ENCODE measurements at regions not wholly inside any gene's neighbourhood (a gene's known extent, or its start where the extent isn't known, plus 50 kb on each side); places are given as distances from the start of the nearest gene placed in this dataset.

- H3K36me3 ChIP-seq = no peaks in the 10 kb centered on the region
- intact Hi-C loops (cut with DNase I) = loop anchor here in 1 of 10 donors (10.0 kb wide), 1 partner anchor 90 kb away; no protein-coding TSS in a partner anchor
- ATAC-seq (no peak), DNase-seq (no peak)
- no peak for TF ChIP-seq CTCF (IDR thresholded peaks at IDR 0.05)
- 68 to 74% (median 72%) methylated on average over 2 of the region's 2 CpGs for WGBS, 4 donors
- H3K9me3 ChIP-seq = peaks cover 0 to 5% (median 0%) of the 10 kb centered on the region in 12 donors
- H3K4me1 ChIP-seq = peaks cover 0 to 8% (median 0%) of the 10 kb centered on the region in 12 donors
- H3K27me3 ChIP-seq = no peaks in the 10 kb centered on the region
- no peak overlapping the region for H3K27ac ChIP-seq
- no peak overlapping the region for H3K4me3 ChIP-seq
Observed at GRCh38 chr6:82084324-82084920, 163.1 kb downstream of the IBTK start.

- Histone ChIP-seq H3K36me3 (no peaks in the 10 kb centered on the region), H3K4me1 (peaks cover 0 to 6% (median 0%) of the 10 kb centered on the region in 12 donors), H3K27ac (no peak overlapping the region), H3K27me3 (no peaks in the 10 kb centered on the region), H3K4me3 (no peak overlapping the region), H3K9me3 (peaks cover 0 to 6% (median 0%) of the 10 kb centered on the region in 12 donors)
- no peak for TF ChIP-seq POLR2A (IDR thresholded peaks at IDR 0.05)
- no peak for TF ChIP-seq CTCF (IDR thresholded peaks at IDR 0.05)
- WGBS, 4 donors = 94 to 99% (median 96%) methylated on average over 1 of the region's 1 CpG
- ATAC-seq (no peak), DNase-seq (no peak)
- intact Hi-C loops (cut with DNase I) = loop anchor here in 1 of 10 donors (10.0 kb wide), 1 partner anchor 91 kb away; no protein-coding TSS in a partner anchor
Observed at GRCh38 chr6:82083646-82084045, 163.9 kb downstream of the IBTK start.

DNA sequence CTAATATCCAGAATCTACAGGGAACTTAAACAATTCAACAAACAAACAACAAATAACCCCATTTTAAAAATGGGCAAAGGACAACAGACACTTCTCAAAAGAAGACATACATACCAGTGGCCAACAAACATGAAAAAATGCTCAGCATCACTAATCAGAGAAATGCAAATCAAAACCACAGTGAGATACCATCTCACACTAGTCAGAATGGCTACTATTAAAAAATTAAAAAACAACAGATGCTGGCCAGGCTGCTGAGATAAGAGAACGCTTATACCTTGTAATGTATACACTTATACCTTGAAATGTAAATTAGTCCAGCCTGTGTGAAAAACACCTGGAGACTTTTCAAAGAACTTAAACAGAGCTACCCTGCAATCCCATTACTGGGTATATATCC lies 166.8 kb downstream of the IBTK start:
- intact Hi-C loops (cut with DNase I) = loop anchor here in 1 of 10 donors (10.0 kb wide), 1 partner anchor 94 kb away; no protein-coding TSS in a partner anchor
- Histone ChIP-seq H3K4me1 (peaks cover 0 to 15% (median 3%) of the 10 kb centered on the region in 12 donors), H3K9me3 (peaks cover 0 to 6% (median 0%) of the 10 kb centered on the region in 12 donors), H3K27me3 (no peaks in the 10 kb centered on the region), H3K4me3 (no peak overlapping the region), H3K36me3 (no peaks in the 10 kb centered on the region), H3K27ac (no peak overlapping the region)
- no peak for ATAC-seq
- no peak for DNase-seq
- WGBS, 4 donors = 85 to 91% (median 88%) methylated on average over 1 of the region's 1 CpG
- TF ChIP-seq POLR2A (IDR thresholded peaks at IDR 0.05) = no peak
- no peak for TF ChIP-seq CTCF (IDR thresholded peaks at IDR 0.05)

- peaks cover 0 to 21% (median 7%) of the 10 kb centered on the region in 12 donors for H3K4me1 ChIP-seq
- H3K36me3 ChIP-seq = no peaks in the 10 kb centered on the region
- H3K27ac ChIP-seq = no peak overlapping the region
- H3K9me3 ChIP-seq = peaks cover 0 to 6% (median 0%) of the 10 kb centered on the region in 12 donors
- no peak for ATAC-seq
- no peaks in the 10 kb centered on the region for H3K27me3 ChIP-seq
- TF ChIP-seq POLR2A (IDR thresholded peaks at IDR 0.05) = no peak
- TF ChIP-seq CTCF (IDR thresholded peaks at IDR 0.05) = no peak
- intact Hi-C loops (cut with DNase I) = loop anchor here in 3 of 10 donors (5.0 to 10.0 kb wide), 2 partner anchors 96 to 99 kb away; no protein-coding TSS in a partner anchor
- 96 to 99% (median 97%) methylated on average over 3 of the region's 3 CpGs for WGBS, 4 donors
- no peak for DNase-seq
- no peak overlapping the region for H3K4me3 ChIP-seq
Observed at GRCh38 chr6:82078286-82078908, 169.1 kb downstream of the IBTK start.
